Breast epithelium (tissue), 3 donors: ENCODE measurements at regions not wholly inside any gene's neighbourhood (a gene's known extent, or its start where the extent isn't known, plus 50 kb on each side); places are given as distances from the start of the nearest gene placed in this dataset.

Source experiments
- CTCF ChIP-seq, 3 donors: fragments of 450-650 bp; IDR thresholded peaks; one replicate each; pipeline ENCODE4 v1.5.1; 2016 to 2017; ENCODE audit warnings: antibody characterized with exemption in 3 of 3, mild to moderate bottlenecking in 3 of 3, moderate library complexity in 3 of 3
- POLR2A ChIP-seq: fragments of 450-650 bp; IDR thresholded peaks from one replicate; pipeline ENCODE4 v1.6.1; 2016; ENCODE audit warnings: antibody characterized with exemption, mild to moderate bottlenecking, moderate library complexity
- POLR2AphosphoS5 ChIP-seq, 3 donors: sonication (generic); formaldehyde crosslinking; IDR thresholded peaks; one replicate each; pipeline ENCODE4 v1.6.1; 2017; ENCODE audit warnings: antibody characterized with exemption in 3 of 3

- TF ChIP-seq CTCF (IDR thresholded peaks at IDR 0.05) (no peak), POLR2A (no peak), POLR2AphosphoS5 (IDR thresholded peaks at IDR 0.05) (no peak)
Measured at GRCh38 chr22:22744412-22745224, 100.2 kb downstream of the GGTLC2 start.
